ENCODE measurements at regions not wholly inside any gene's neighbourhood (a gene's known extent, or its start where the extent isn't known, plus 50 kb on each side); places are given as distances from the start of the nearest gene placed in this dataset.

DNA sequence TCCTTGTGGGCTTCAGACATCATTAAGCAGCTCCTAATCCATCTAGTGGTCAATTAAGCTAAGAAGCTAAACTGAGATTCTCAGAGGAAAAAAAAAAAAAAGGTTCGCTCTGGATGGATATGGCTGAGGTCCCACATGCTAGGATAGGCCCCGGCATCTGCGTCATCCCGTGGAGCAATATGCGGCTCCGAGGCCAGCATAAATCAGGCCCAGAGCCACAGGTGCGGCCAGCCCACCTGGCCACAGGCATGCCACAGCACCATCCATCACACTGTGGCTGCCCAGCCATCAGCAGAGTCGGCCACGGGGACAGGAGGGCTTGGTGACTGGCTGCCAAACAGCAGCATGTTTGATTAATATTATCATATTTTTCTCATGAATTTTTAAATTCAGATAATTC lies 106.9 kb upstream of the TIAM1 start:
- TF ChIP-seq, protein P1, sequence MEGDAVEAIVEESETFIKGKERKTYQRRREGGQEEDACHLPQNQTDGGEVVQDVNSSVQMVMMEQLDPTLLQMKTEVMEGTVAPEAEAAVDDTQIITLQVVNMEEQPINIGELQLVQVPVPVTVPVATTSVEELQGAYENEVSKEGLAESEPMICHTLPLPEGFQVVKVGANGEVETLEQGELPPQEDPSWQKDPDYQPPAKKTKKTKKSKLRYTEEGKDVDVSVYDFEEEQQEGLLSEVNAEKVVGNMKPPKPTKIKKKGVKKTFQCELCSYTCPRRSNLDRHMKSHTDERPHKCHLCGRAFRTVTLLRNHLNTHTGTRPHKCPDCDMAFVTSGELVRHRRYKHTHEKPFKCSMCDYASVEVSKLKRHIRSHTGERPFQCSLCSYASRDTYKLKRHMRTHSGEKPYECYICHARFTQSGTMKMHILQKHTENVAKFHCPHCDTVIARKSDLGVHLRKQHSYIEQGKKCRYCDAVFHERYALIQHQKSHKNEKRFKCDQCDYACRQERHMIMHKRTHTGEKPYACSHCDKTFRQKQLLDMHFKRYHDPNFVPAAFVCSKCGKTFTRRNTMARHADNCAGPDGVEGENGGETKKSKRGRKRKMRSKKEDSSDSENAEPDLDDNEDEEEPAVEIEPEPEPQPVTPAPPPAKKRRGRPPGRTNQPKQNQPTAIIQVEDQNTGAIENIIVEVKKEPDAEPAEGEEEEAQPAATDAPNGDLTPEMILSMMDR (IDR thresholded peaks at IDR 0.05; ENCODE audit: insufficient read depth, low read depth, low read length): no peak
- TF ChIP-seq EZH2 (IDR thresholded peaks at IDR 0.05; ENCODE audit: insufficient read depth, low read length): no peak

All from astrocyte (in vitro differentiated cells and primary cell).